Fibroblast of lung (primary cell): ENCODE measurements at regions not wholly inside any gene's neighbourhood (a gene's known extent, or its start where the extent isn't known, plus 50 kb on each side); places are given as distances from the start of the nearest gene placed in this dataset.
"Not testable (repeated sequence)": the region's sequence is repeated elsewhere in the genome, so short reads cannot be mapped to it uniquely, and the experiment has no call there.

ENCODE experiments used
- DNase-seq, 2 donors: peaks; one replicate each; pipeline versions ENCODE4 v3.0.0 to v3.0.0-alpha.2; 2010; ENCODE audit warnings: low read depth in 2 of 2
- H2AFZ ChIP-seq: 2 replicates; pipeline ENCODE4 v1.5.1; 2012; ENCODE audit warnings: low read length, control low read depth, inconsistent platforms
- H3K27ac ChIP-seq: 2 replicates; pipeline ENCODE4 v1.5.1; 2011; ENCODE audit warnings: low read length, control low read depth; ENCODE audit not compliant: insufficient read depth
- H3K27me3 ChIP-seq: 2 replicates; pipeline ENCODE4 v1.5.1; 2011; ENCODE audit warnings: mild to moderate bottlenecking, low read length; ENCODE audit not compliant: control insufficient read depth, insufficient read depth
- H3K36me3 ChIP-seq: 2 replicates; pipeline ENCODE4 v1.5.1; 2011; ENCODE audit warnings: low read length; ENCODE audit not compliant: control insufficient read depth, insufficient read depth
- H3K4me1 ChIP-seq: 2 replicates; pipeline ENCODE4 v1.5.1; 2011; ENCODE audit warnings: low read length; ENCODE audit not compliant: control insufficient read depth, insufficient read depth; ENCODE audit errors: extremely low read depth
- H3K4me2 ChIP-seq: 2 replicates; pipeline ENCODE4 v1.5.1; 2011; ENCODE audit warnings: low read length, control low read depth; ENCODE audit not compliant: insufficient read depth; ENCODE audit errors: extremely low read depth
- H3K4me3 ChIP-seq, 4 experiments: fragments of 200-600 bp in 1 of 4; sonication (generic) in 1 of 4; replicated peaks in 1 of 4; 2 replicates each; pipeline ENCODE4 v1.5.1; 2011 to 2016; ENCODE audit warnings: low read length in 4 of 4, low read depth in 3 of 4, mild to moderate bottlenecking in 3 of 4, control low read depth in 2 of 4, inconsistent platforms in 1 of 4, mixed read lengths in 1 of 4; ENCODE audit not compliant: insufficient read depth in 1 of 4; ENCODE audit errors: control extremely low read depth in 1 of 4
- H3K79me2 ChIP-seq: 2 replicates; pipeline ENCODE4 v1.5.1; 2012; ENCODE audit warnings: mild to moderate bottlenecking, low read length, inconsistent platforms; ENCODE audit not compliant: control insufficient read depth, insufficient read depth
- H3K9ac ChIP-seq: 2 replicates; pipeline ENCODE4 v1.5.1; 2011; ENCODE audit warnings: mild to moderate bottlenecking, low read length, control low read depth; ENCODE audit not compliant: insufficient read depth
- H3K9me3 ChIP-seq: 2 replicates; pipeline ENCODE4 v1.5.1; 2012; ENCODE audit warnings: low read depth, low read length; ENCODE audit not compliant: control insufficient read depth, insufficient read depth
- H4K20me1 ChIP-seq: 2 replicates; pipeline ENCODE4 v1.5.1; 2011; ENCODE audit warnings: low read length; ENCODE audit not compliant: control insufficient read depth, insufficient read depth; ENCODE audit errors: extremely low read depth
- CTCF ChIP-seq, 2 donors: IDR thresholded peaks in 1 of 2; conservative IDR thresholded peaks in 1 of 2; 1 replicate in 1 of 2; 2 replicates in 1 of 2; pipeline ENCODE4 v1.5.1; 2011 to 2012; ENCODE audit warnings: low read length in 2 of 2, control low read depth in 1 of 2, inconsistent platforms in 1 of 2, low read depth in 1 of 2, mild to moderate bottlenecking in 1 of 2
- EZH2 ChIP-seq: IDR thresholded peaks from 2 replicates; pipeline ENCODE4 v1.5.1; 2012; ENCODE audit warnings: low read length, control low read depth, mild to moderate bottlenecking; ENCODE audit errors: missing control alignments

GRCh38 chr12:131321988-131322387, 368.3 kb downstream of the ADGRD1 start:
- H4K20me1 ChIP-seq = no peaks in the 10 kb centered on the region
- H3K4me2 ChIP-seq = no peak overlapping the region
- DNase-seq = no peak
- no peak overlapping the region for H2AFZ ChIP-seq
- H3K27me3 ChIP-seq = no peaks in the 10 kb centered on the region
- no peaks in the 10 kb centered on the region for H3K36me3 ChIP-seq
- H3K9ac ChIP-seq = no peak overlapping the region
- no peaks in the 10 kb centered on the region for H3K9me3 ChIP-seq
- H3K27ac ChIP-seq = no peak overlapping the region
- TF ChIP-seq CTCF (conservative IDR thresholded peaks at IDR 0.05 in 1 of 2, IDR thresholded peaks at IDR 0.05 in 1 of 2; ENCODE audit: low read depth in 1 of 2, low read length in 2 of 2) = no peak
- no peak for TF ChIP-seq EZH2
- no peak overlapping the region for H3K4me3 ChIP-seq
- H3K79me2 ChIP-seq = no peaks in the 10 kb centered on the region
- no peaks in the 10 kb centered on the region for H3K4me1 ChIP-seq

GRCh38 chr12:131322460-131322859, 368.8 kb downstream of the ADGRD1 start:
- not testable (repeated sequence) for H3K4me2 ChIP-seq, H3K27me3 ChIP-seq, DNase-seq, H3K4me1 ChIP-seq, H4K20me1 ChIP-seq, H3K4me3 ChIP-seq, H3K9me3 ChIP-seq, H3K27ac ChIP-seq, H2AFZ ChIP-seq, H3K9ac ChIP-seq, H3K36me3 ChIP-seq, H3K79me2 ChIP-seq

GRCh38 chr12:131323879-131324278, 370.2 kb downstream of the ADGRD1 start:
- TF ChIP-seq CTCF (conservative IDR thresholded peaks at IDR 0.05 in 1 of 2, IDR thresholded peaks at IDR 0.05 in 1 of 2; ENCODE audit: low read depth in 1 of 2, low read length in 2 of 2) (no peak), EZH2 (no peak)
- no peaks in the 10 kb centered on the region for H3K36me3 ChIP-seq

More at GRCh38 chr12:131323879-131324278, 370.2 kb downstream of the ADGRD1 start:
- no peaks in the 10 kb centered on the region for H3K4me1 ChIP-seq
- H3K9ac ChIP-seq = no peak overlapping the region
- H3K4me3 ChIP-seq = no peak overlapping the region
- no peak for DNase-seq
- no peaks in the 10 kb centered on the region for H4K20me1 ChIP-seq
- H2AFZ ChIP-seq = no peak overlapping the region
- H3K4me2 ChIP-seq = no peak overlapping the region
- no peaks in the 10 kb centered on the region for H3K79me2 ChIP-seq
- H3K27me3 ChIP-seq = no peaks in the 10 kb centered on the region
- H3K27ac ChIP-seq = no peak overlapping the region
- no peaks in the 10 kb centered on the region for H3K9me3 ChIP-seq
